ENCODE measurements at regions not wholly inside any gene's neighbourhood (a gene's known extent, or its start where the extent isn't known, plus 50 kb on each side); places are given as distances from the start of the nearest gene placed in this dataset.

- H3K9ac ChIP-seq (ENCODE audit: insufficient read depth in 1 of 2, low read depth in 2 of 2, low read length in 2 of 2), result no peak overlapping the region
- intact Hi-C loops (cut with micrococcal nuclease) (no loop called here), in situ Hi-C loops (cut with MboI) (no loop called here)
- H3K9me1 ChIP-seq (ENCODE audit: control insufficient read depth, insufficient read depth, low read length), result no peaks in the 10 kb centered on the region
- FAIRE-seq (no peak), ATAC-seq (no peak), DNase-seq (ENCODE audit: extremely low read depth in 1 of 4, low spot score in 3 of 4) (no peak)
- H3K4me2 ChIP-seq (ENCODE audit: insufficient read depth, low read length), result no peak overlapping the region
- no peak overlapping the region for H2AFZ ChIP-seq (ENCODE audit: low read depth, low read length)
- no peaks in the 10 kb centered on the region for H3K27me3 ChIP-seq (ENCODE audit: control insufficient read depth in 2 of 2, insufficient read depth in 2 of 2, low read length in 2 of 2)
- no peaks in the 10 kb centered on the region for H3K36me3 ChIP-seq (ENCODE audit: control insufficient read depth, insufficient read depth, low read length)
- no peaks in the 10 kb centered on the region for H3K9me3 ChIP-seq (replicated peaks; ENCODE audit: control insufficient read depth, insufficient read depth, low read depth, low read length)
- WGBS (ENCODE audit: insufficient coverage, low coverage, missing lambda C conversion rate), result 0% methylated on average over 1 of the region's 1 CpG
- no TSS peak for BruUV-seq (replicated peaks)
- no peaks in the 10 kb centered on the region for H3K79me2 ChIP-seq (ENCODE audit: control insufficient read depth, insufficient read depth, low read length)
- no peak overlapping the region for H3K27ac ChIP-seq (ENCODE audit: extremely low read depth, low read depth, low read length)
- POLR2A ChIA-PET, result no interaction called here
- no peaks in the 10 kb centered on the region for H4K20me1 ChIP-seq (replicated peaks; ENCODE audit: control insufficient read depth, insufficient read depth, low read length)
- H3K4me3 ChIP-seq, result no peak overlapping the region
- H3K4me1 ChIP-seq (replicated peaks in 1 of 2; ENCODE audit: control insufficient read depth in 2 of 2, insufficient read depth in 2 of 2, low read length in 2 of 2), result no peaks in the 10 kb centered on the region
- TF ChIP-seq GATAD2B (IDR thresholded peaks at IDR 0.05; ENCODE audit: borderline replicate concordance), result no peak
- no peak for TF ChIP-seq CREB1 (IDR thresholded peaks at IDR 0.05)
- no peak for TF ChIP-seq CREB1 (CRISPR knock-in tag; IDR thresholded peaks at IDR 0.05)
- CTCF ChIA-PET (ENCODE audit: low intra/inter-chr PET ratio), result no interaction called here
These were observed 1584.5 kb upstream of the MIR17HG start for GRCh38 chr13:89763005-89763404.

GRCh38 chr13:89783221-89783755, 1564.2 kb upstream of the MIR17HG start:
- no peak for ATAC-seq
- CTCF ChIA-PET (ENCODE audit: low intra/inter-chr PET ratio), result no interaction called here
- 0% methylated on average over 3 of the region's 5 CpGs for WGBS (ENCODE audit: insufficient coverage, low coverage, missing lambda C conversion rate)
- intact Hi-C loops (cut with micrococcal nuclease) (no loop called here), in situ Hi-C loops (cut with MboI) (no loop called here)
- Histone ChIP-seq H3K27ac (ENCODE audit: extremely low read depth, low read depth, low read length) (no peak overlapping the region), H2AFZ (ENCODE audit: low read depth, low read length) (no peak overlapping the region), H4K20me1 (replicated peaks; ENCODE audit: control insufficient read depth, insufficient read depth, low read length) (no peaks in the 10 kb centered on the region), H3K9ac (ENCODE audit: insufficient read depth in 1 of 2, low read depth in 2 of 2, low read length in 2 of 2) (no peak overlapping the region), H3K79me2 (ENCODE audit: control insufficient read depth, insufficient read depth, low read length) (no peaks in the 10 kb centered on the region), H3K4me1 (replicated peaks in 1 of 2; ENCODE audit: control insufficient read depth in 2 of 2, insufficient read depth in 2 of 2, low read length in 2 of 2) (no peaks in the 10 kb centered on the region), H3K9me3 (replicated peaks; ENCODE audit: control insufficient read depth, insufficient read depth, low read depth, low read length) (no peaks in the 10 kb centered on the region; the same call in 1 of the 2 replicates), H3K36me3 (ENCODE audit: control insufficient read depth, insufficient read depth, low read length) (no peaks in the 10 kb centered on the region), H3K4me2 (ENCODE audit: insufficient read depth, low read length) (no peak overlapping the region), H3K27me3 (ENCODE audit: control insufficient read depth in 2 of 2, insufficient read depth in 2 of 2, low read length in 2 of 2) (no peaks in the 10 kb centered on the region), H3K4me3 (no peak overlapping the region), H3K9me1 (ENCODE audit: control insufficient read depth, insufficient read depth, low read length) (no peaks in the 10 kb centered on the region)
- no peak for FAIRE-seq
- no peak for DNase-seq (ENCODE audit: extremely low read depth in 1 of 4, low spot score in 3 of 4)
- POLR2A ChIA-PET, result no interaction called here
- BruUV-seq (replicated peaks), result no TSS peak
- TF ChIP-seq ZBED1 (IDR thresholded peaks at IDR 0.05) (no peak), CBFA2T3 (IDR thresholded peaks at IDR 0.05) (no peak), YBX1 (IDR thresholded peaks at IDR 0.05) (no peak), ZNF696 (CRISPR knock-in tag; conservative IDR thresholded peaks at IDR 0.05) (no peak)
- TF ChIP-seq, protein P1, sequence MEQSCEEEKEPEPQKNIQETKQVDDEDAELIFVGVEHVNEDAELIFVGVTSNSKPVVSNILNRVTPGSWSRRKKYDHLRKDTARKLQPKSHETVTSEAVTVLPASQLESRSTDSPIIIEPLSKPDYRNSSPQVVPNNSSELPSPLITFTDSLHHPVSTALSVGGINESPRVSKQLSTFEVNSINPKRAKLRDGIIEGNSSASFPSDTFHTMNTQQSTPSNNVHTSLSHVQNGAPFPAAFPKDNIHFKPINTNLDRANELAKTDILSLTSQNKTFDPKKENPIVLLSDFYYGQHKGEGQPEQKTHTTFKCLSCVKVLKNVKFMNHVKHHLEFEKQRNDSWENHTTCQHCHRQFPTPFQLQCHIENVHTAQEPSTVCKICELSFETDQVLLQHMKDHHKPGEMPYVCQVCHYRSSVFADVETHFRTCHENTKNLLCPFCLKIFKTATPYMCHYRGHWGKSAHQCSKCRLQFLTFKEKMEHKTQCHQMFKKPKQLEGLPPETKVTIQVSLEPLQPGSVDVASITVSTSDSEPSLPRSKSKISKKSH (CRISPR knock-in tag; IDR thresholded peaks at IDR 0.05), result no peak
- TF ChIP-seq, protein P2, sequence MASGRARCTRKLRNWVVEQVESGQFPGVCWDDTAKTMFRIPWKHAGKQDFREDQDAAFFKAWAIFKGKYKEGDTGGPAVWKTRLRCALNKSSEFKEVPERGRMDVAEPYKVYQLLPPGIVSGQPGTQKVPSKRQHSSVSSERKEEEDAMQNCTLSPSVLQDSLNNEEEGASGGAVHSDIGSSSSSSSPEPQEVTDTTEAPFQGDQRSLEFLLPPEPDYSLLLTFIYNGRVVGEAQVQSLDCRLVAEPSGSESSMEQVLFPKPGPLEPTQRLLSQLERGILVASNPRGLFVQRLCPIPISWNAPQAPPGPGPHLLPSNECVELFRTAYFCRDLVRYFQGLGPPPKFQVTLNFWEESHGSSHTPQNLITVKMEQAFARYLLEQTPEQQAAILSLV (tag; IDR thresholded peaks at IDR 0.05), result no peak
- TF ChIP-seq, protein P3, sequence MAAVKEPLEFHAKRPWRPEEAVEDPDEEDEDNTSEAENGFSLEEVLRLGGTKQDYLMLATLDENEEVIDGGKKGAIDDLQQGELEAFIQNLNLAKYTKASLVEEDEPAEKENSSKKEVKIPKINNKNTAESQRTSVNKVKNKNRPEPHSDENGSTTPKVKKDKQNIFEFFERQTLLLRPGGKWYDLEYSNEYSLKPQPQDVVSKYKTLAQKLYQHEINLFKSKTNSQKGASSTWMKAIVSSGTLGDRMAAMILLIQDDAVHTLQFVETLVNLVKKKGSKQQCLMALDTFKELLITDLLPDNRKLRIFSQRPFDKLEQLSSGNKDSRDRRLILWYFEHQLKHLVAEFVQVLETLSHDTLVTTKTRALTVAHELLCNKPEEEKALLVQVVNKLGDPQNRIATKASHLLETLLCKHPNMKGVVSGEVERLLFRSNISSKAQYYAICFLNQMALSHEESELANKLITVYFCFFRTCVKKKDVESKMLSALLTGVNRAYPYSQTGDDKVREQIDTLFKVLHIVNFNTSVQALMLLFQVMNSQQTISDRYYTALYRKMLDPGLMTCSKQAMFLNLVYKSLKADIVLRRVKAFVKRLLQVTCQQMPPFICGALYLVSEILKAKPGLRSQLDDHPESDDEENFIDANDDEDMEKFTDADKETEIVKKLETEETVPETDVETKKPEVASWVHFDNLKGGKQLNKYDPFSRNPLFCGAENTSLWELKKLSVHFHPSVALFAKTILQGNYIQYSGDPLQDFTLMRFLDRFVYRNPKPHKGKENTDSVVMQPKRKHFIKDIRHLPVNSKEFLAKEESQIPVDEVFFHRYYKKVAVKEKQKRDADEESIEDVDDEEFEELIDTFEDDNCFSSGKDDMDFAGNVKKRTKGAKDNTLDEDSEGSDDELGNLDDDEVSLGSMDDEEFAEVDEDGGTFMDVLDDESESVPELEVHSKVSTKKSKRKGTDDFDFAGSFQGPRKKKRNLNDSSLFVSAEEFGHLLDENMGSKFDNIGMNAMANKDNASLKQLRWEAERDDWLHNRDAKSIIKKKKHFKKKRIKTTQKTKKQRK (IDR thresholded peaks at IDR 0.05; ENCODE audit: borderline replicate concordance, low read depth, low read length), result no peak

Measured in K562 (cell line).